ENCODE measurements at regions not wholly inside any gene's neighbourhood (a gene's known extent, or its start where the extent isn't known, plus 50 kb on each side); places are given as distances from the start of the nearest gene placed in this dataset.

DNA sequence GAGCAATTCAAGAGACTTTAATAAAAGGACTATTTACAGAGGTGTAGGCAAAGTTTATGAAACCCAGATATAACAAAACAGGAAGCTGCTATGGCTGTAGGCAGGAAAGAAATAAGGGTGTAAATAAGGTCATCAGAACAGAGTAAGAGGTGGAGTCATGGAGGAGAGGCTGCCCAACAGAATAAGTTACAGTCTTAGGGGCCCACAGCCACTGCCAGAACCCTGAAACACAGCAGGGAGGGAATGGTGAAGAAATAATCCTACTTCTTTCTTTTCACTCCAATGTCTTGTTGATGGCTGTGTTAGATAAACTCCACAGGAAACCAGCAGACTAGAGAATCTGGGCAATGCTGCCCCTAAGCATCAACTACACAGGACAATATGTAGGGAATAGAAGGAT lies 155.8 kb upstream of the TAC1 start:
- no peak for TF ChIP-seq ARNT (IDR thresholded peaks at IDR 0.05)
- no peak for TF ChIP-seq FOXK2 (IDR thresholded peaks at IDR 0.05)
- TF ChIP-seq NFRKB (IDR thresholded peaks at IDR 0.05): no peak
- TF ChIP-seq SUZ12 (IDR thresholded peaks at IDR 0.05): no peak
- TF ChIP-seq FOXM1 (IDR thresholded peaks at IDR 0.05; ENCODE audit: borderline replicate concordance): no peak

Measured in HEK293T (cell line).